HG03575 (cell line): ENCODE measurements at regions not wholly inside any gene's neighbourhood (a gene's known extent, or its start where the extent isn't known, plus 50 kb on each side); places are given as distances from the start of the nearest gene placed in this dataset.

Experiments
- ATAC-seq: cut with Tn5 transposase; IDR thresholded peaks from one replicate; pipeline ENCODE4 v1.9.1; 2021; ENCODE audit not compliant: unreplicated experiment, insufficient number of reproducible peaks, low FRiP score; ENCODE audit errors: extremely low read depth

GRCh38 chr1:218617986-218618385 lies 272.9 kb downstream of the TGFB2 start:
- no peak for ATAC-seq

- ATAC-seq: no peak
Measured at GRCh38 chr1:218620956-218621355, 275.8 kb downstream of the TGFB2 start.

GRCh38 chr1:218624052-218624451 lies 278.9 kb downstream of the TGFB2 start:
- no peak for ATAC-seq

- ATAC-seq: no peak
Measured at GRCh38 chr1:218625393-218625792, 280.3 kb downstream of the TGFB2 start.

GRCh38 chr1:218633238-218633988 lies 288.3 kb downstream of the TGFB2 start:
- ATAC-seq: no peak

- ATAC-seq: no peak
Measured at GRCh38 chr1:218634212-218634611, 289.1 kb downstream of the TGFB2 start.

- ATAC-seq: no peak
Measured at GRCh38 chr1:218636548-218636947, 291.4 kb downstream of the TGFB2 start.

- no peak for ATAC-seq
Measured at GRCh38 chr1:218640173-218640572, 295.0 kb downstream of the TGFB2 start.

- ATAC-seq: no peak
Measured at GRCh38 chr1:218642033-218642948, 297.2 kb downstream of the TGFB2 start.

GRCh38 chr1:218643281-218643680 lies 298.1 kb downstream of the TGFB2 start:
- ATAC-seq: no peak

GRCh38 chr1:218643926-218644325 lies 298.8 kb downstream of the TGFB2 start:
- ATAC-seq: no peak

GRCh38 chr1:218646288-218646687 lies 301.2 kb downstream of the TGFB2 start:
- no peak for ATAC-seq

- ATAC-seq: no peak
Measured at GRCh38 chr1:218656301-218657037, 311.3 kb downstream of the TGFB2 start.

GRCh38 chr1:218658269-218658668 lies 313.1 kb downstream of the TGFB2 start:
- ATAC-seq: no peak

- no peak for ATAC-seq
Measured at GRCh38 chr1:218658899-218659298, 313.8 kb downstream of the TGFB2 start.

- no peak for ATAC-seq
Measured at GRCh38 chr1:218659911-218660677, 315.0 kb downstream of the TGFB2 start.

GRCh38 chr1:218660678-218661053 lies 315.5 kb downstream of the TGFB2 start:
- no peak for ATAC-seq

GRCh38 chr1:218661411-218661810 lies 316.3 kb downstream of the TGFB2 start:
- ATAC-seq: no peak
